ENCODE measurements at regions not wholly inside any gene's neighbourhood (a gene's known extent, or its start where the extent isn't known, plus 50 kb on each side); places are given as distances from the start of the nearest gene placed in this dataset.

DNA sequence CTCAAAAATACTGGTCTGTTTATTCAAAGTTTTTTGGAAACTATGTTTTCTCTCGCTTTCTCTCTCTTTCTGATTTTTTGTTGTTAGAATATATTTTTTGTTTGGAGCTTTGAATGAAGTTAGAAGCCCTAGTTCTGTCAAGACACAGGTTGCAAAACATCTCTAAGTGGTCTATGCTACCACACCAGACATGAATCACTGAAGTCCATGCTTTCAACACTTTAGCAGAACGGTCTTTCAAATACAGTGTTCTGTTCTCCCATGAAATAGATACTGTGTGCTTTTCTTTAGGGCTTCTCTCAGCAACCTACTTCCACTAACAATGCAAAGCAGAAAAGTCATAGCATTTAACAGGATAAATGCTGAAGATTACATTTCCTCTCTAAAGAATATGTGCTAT is 392.5 kb downstream of the TMEM167A start:
- DNase-seq, result no peak

DNA sequence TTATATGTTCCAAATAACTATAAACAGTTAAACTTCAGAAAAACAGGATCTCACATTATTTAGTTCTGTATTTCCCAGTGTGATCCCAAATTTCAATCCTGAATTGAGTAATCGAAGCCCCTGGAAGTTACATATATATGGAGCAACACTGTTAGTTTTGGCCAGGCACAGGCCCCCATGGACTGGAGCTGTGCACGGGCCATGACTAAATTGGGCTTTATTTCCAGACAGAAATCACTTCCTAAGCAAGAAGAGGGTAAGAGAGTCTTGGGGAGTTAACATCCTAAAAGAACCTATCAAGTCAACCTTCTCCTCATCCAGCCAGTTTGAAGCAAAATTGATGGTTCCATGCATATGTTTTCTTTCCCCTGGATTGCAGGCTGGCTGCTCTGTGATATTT is 393.0 kb downstream of the TMEM167A start:
- DNase-seq, result peak; percentile 55

DNA sequence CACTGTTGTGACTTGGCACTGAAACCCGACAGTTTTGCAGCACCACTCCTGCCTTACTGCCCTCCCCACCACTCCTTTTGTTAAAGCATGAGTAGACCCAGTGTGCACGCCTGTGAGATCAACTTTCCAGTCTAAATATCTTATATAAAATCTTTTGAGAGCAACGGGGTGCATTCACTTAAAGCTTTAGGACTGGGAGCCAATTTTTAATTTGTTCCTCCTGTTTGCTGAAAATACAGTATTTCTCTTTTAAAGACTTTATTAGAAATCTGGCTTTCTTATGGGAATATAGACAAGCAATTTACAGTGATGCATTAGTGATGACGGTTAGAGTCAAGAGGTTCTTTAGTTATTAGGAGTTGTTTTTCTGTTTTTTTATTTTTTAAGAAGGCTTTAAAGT is 397.5 kb downstream of the TMEM167A start:
- DNase-seq, result no peak

DNA sequence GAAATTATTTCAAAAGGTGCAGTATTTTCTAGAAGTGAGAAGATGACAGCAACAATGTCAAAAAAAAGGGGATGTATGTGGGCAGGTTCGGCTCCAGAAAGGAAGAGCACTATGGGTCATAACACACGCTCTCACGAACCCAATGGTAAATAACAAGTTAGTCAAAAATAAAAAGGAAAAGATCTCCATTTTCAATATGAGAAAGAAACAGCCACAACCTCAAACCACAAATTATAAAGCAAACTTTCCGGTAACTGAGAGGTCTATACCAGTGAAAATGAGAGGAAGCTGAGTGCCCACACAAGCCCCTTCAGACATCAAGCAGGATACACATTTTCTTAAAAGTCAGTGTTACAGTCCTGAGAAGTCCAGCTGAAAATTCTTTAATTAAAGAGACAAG is 398.5 kb upstream of the RPS23 start:
- DNase-seq, result no peak

DNA sequence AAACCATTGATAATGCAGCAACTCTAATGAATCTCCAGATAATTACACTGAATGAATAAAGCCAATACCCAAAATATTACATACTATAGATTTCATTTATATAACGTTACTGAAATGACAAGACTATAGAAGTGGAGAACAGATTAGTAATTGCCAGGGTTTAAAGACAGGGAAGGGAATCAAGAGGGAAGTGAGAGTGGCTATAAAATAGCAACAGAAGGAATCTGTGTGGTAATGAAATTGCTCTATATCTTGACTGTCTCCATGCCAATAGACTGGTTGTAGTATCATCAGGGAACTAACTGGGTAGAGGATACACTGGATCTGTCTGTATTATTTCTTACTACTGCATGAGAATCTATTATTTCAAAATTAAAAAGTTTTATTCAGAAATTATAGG is 396.5 kb upstream of the RPS23 start:
- no peak for DNase-seq

DNA sequence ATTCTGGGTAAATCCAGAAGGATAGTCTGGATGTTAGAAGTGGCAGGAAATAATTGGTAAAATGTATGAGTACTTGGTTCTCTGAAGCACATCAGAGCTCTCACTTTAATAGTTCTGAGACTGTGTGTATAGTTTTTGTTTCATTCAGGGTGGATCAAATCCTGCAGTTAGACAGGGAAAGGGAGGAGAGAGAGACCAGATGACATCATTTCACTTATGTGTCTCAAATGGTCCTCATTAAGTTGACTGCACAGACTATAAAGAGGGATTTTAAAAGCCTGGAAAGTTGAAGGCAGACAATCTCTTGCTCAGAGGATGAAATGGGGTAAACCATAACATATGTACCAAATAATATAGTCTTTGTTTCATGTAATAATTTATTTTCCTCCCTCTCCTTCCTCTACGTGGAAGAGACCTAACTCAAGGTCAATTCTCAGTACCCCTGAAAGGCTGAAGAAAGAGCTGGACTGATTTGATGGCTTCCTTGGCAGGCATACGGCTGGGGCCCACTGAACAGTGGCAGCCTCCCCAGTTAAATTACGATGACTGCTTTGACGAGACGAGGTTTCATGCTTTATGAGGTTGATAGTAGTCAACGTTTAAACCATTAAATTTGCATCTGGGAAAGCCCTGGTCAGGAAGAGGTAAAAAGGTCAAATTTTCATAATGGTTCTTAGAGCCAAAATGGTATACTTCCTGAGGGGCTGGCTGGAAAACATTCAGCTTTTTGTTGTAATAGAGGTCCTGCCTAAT is 395.1 kb upstream of the RPS23 start:
- no peak for DNase-seq

DNA sequence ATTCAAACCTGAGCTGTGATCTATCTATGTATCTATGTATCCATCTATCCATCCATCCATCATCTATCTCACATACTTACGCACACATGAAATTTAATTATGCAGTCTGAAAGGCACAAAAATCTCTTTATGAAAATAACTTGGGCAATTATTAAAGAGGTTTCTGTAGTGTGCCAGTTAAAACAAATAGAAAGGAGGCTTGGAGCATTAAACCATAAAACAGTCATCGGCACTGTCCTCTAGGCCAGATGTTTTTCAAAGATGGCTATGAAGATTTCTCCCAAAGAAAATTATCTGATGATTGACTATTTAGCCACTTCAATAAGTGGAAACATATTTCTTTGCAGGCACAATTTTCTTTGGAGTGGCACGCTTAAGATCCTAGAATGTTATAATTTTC is 392.5 kb upstream of the RPS23 start:
- no peak for DNase-seq

DNA sequence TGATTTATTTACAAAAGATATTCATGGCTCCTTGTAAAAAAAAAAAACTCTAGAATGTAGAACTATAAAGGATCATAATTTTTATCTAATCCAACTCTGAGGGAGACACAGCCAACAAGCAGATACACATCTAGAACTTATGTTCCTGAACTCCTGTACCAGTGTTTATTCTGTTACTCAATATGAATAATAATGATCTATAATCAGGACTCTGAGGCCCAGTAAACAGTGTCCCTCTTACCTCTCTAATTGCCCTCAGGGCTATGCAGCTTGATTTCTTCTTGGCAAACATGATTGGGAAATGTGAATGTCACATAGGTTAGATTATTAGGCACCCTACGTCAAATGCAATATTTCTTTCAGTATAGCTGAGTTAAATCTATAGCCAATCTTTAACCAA is 391.6 kb upstream of the RPS23 start:
- no peak for DNase-seq

DNA sequence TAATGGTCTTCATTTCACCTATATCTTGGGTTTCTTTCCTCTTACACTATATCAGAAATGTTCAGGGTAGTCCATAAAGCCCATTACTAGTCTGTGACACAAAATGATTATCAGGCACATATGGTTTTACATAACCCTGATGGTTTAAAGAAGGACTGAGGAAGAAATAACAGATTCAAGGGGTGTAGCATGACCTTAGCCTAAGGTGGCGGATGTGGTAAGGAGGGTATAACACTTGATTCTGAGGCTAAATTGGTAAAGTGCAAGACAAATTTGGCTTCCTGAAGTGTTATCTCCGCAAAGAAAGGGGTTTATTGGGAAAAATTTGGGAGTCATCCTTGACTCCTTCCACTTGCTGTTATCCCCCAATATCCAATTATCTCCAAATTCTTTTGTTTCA is 388.2 kb upstream of the RPS23 start:
- no peak for DNase-seq

DNA sequence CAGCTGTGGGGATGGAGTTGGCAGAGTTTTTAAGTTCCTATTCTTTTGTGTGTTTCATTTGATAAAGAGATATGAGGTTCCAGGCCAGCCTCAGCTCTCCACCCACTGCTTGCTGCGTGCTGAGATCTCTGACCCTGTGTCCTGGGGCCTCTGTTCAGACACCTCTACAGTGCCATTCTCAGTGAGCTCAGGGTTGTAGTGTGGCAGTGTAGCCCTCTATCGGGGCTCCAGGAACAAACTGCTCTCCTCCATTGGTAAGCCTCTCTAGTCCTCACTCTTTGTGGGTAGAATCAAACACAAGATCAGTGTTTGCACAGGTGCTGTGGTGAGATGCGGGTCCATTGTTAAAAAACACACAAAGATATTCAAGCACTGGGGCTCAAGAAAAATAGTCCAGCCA is 386.6 kb upstream of the RPS23 start:
- DNase-seq, result no peak

DNA sequence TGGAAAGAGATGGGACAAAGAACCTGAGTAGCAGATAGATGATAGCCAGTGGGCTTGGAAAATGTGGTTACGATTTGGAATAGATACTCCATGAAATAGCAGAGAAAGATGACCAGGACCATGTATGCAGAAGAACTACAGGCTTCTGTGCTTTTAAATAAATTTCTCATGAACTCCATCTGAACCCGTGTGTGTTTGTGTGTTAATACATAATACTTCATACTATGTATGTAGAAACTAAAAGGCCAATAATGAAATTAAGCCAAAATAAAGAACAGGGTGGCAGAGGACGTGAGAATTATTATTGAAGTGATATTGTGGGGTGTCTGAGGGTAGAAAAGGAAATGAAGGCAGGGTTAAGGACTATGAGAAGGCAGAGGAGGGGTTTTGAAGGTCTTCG is 385.1 kb upstream of the RPS23 start:
- no peak for DNase-seq

DNA sequence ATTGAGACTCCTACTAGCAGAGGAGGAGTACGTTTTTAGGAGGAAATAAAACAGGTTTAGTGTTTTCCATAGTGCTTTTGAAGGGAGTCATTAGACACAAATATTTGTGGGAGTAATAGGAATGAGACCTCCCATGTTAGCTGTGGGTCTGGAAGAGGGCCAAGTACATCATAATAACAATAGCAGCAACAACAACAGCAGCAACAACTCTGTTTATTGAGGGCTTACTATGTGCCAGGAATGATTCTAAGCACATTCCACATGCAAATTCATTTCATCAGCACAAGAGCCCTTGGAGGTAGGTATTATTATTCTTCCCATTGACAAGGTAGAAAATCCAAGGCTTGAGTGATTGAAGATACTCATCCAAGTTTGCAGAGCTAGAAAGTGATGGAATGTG is 384.2 kb upstream of the RPS23 start:
- no peak for DNase-seq

DNA sequence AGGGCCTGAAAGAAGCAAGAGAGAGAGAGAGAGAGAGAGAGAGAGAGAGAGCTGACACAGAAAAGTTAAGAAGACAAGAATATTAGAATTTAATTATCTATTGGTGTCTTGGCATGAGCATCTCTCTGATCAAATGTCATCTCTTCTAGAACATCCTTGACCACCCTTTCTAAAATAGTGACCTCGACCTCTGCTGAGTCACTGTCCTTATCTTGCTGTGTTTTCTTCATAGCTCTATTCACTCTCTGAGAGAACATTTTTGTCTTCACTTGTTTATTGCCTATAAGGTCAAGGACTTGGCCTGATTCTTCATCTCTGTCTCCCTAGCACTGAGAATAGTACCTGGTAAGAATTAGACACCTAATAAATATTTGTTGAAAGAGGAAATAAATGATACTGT is 383.8 kb upstream of the RPS23 start:
- DNase-seq, result no peak

DNA sequence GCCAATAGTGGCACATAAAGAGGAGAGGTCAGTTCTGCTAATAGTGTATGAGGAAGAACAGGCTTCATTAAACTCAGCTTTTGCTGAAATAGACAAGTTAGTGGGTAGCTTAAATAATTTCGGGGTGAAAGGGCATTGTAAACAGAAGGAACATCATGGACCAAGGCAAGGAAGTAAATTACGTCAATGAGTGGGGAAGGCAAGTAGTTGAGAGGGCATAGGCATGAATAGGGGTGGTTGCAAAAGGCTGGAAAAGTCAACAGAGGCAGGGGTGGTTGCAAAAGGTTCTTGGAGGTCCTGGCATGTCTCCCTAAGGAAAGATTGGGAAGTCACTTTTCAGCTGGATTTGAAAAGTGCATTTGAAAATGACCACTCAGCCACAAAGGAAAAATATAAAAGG is 383.3 kb upstream of the RPS23 start:
- no peak for DNase-seq

DNA sequence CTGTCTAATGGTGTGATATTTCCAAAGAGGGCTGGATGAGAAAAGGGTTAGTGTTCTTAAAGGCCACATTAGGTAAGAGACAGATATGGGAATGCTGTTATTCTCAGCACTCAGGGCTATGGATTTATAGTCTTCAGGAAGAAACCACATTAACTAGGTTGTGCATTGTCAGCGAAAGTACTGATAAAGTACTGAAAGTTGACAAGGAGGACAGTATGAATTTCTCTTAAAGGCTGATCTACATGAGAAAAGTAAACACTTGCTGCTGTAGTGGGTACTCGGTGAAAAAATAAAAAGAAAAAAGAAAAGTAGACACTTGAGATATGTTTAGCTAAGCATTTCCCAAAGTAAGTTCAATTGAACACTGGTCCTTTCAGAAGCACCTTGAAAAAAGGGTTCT is 381.0 kb upstream of the RPS23 start:
- DNase-seq, result no peak

DNA sequence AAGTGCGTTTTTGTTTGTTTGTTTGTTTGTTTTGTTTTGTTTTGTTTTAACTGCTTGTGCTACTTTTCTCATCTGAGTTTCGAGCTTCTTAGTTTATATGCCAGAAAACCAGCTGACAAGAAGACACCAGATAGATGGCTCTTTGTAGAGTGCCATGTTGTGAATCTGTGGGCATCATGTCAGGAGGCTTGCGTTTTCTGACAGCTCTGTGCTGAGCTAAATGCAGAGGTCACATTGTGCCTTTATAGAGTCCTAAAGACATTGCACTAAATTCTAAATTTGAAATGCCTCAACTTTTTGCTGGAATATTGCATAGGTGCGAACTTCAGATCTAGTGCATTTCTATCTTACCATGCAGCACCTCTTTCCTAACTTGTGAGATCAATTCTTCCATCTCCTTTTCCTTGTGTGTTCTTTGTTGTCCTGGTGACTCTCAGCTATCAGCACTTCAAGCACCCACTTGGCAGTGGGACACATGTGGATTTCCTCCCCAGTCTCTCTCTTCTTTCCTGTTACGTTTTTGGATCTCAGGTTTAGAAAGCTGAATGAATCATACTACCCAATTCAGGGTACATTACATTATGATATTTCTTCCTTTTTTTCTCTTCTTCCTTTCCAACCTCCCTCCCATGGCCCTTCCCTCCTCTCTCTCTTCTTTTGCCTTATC is 379.0 kb upstream of the RPS23 start:
- no peak for DNase-seq

DNA sequence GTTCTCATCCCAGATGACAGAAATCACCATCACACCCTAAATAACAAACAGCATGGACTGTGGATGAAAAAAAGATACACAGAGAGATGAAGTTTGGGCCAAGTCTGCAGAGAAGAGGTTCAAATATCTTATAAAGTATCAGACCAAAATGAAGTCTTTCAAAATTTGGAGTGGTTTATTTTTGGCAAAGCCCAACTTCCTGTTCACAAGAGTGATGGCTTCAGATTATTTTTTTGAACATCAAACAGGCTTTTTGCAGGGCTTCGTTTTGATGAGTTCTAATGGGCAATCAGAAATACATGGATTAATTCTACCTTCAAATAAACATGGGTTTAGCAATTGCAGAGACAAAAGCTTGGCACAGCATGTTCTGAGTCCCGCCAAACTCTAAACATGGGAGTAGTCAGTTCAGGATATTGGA is 378.2 kb upstream of the RPS23 start:
- no peak for DNase-seq

DNA sequence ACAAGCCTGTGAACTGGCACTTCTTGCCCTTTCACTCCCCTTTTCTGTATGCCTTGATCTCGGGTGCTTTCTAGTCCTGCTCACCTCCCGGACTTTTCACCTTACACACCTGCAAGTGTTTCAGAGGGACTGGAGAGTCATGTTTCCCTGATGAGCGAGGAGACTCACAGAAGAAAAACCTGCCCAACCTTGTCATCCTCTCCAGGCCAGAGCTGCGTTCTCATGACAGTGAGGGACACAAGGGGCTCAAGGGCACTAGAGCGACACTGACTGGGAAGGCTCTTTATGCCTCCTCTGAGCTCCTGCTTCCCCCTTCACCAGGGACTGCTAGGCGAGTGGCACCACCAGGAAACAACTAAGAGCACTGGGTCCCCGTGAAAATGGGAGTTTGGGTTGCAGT is 376.9 kb upstream of the RPS23 start:
- DNase-seq, result no peak

DNA sequence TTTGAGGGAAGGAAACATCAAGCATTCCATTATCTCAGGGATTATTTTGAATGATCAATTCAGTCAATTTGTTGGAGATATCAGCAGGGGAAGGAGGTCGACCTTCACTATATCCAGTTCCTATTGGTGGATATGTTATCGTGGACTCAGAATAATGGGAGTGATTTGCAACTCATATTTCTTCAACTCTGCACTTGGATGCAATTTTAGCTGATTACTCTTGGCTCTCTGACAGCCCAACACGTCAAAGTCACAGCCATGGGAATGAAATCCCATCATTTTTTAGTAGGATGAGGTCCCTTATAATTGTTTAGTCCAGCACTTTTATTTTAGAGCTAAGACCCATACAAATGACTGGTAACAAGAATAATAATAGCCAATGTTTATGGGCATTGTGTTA is 371.8 kb upstream of the RPS23 start:
- no peak for DNase-seq

DNA sequence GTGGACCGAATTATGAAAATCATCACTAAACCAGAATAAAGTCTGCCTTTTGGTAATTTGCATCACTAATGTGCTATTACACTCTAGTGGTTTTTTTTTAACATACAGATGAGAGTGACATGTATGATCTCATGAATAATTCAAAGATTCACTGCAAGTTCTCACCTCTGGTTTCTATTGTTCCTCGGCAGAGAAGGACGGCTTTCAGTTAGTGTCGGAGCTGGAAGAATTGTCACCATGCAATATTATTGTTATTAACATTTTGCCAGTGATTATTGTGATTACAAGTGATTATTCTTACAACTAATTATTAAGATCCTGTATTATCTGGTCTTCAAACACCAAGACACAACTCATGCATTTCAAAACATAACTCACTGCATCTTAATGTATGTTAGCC is 366.6 kb upstream of the RPS23 start:
- DNase-seq, result no peak

DNA sequence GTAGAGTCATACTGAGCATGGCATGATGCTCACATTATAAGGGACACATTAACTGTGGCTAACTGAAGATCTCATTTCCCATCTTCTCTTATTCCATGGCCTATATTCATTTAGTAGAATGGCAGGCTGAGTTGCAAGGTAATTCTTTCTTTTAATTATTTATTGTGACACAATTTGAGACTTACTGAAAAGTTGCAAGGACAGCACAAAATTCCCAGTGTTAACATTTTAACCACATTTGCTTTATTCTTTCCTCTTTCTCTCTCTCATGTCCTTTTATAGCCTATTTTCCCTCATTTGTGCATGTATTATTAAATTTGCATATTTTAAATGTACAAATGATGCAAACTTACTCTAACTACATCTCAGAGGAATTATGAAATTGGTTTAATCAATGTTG is 366.1 kb upstream of the RPS23 start:
- DNase-seq, result no peak

DNA sequence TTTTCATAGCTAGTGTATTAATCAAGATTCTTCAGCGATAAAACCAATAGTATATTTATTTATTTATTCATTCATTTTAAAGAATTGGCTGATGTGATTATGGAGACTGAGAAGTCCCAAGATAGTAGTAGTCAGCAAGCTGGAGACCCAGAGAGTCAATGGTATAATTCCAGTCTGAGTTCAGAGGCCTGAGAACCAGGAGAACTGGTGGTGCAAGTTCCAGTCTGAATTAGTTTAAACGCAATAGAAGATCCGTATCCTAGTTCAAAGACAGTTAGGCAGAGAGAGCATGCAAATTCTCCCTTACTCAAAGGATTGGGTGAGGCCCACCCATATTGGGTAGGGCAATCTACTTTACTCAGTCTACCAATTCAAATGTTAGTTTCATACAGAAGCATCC is 364.2 kb upstream of the RPS23 start:
- DNase-seq, result no peak

DNA sequence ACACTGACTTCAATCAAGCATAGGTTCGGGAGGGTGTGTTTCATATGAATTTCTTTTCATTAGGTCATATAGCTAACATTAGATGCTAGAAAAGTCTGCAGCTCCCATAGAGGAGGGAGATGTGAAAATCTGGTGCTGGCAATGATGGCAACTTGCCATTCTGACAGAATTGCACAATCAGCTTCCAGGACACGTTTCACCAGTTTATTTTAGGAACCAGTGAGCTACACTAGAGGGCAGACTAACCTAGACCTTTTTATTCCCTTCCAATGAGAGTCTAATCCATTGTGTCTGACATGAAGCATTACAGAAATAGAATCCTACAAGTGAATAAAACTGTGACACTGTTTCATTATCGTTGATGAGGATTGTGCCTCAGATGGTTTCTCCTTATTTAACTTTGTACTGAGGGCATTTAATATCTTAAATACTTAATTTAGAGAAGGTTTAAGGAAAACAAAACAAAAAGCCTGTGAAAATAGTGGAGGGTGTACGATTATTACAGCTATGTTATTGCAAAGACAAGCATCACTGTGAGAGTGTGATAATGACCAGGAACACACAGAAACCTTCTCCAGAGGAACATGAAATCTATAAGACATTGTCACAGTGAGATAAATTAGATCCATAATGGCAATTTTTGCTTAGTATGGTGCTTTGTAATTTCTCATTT is 363.3 kb upstream of the RPS23 start:
- peak; percentile 70 for DNase-seq

DNA sequence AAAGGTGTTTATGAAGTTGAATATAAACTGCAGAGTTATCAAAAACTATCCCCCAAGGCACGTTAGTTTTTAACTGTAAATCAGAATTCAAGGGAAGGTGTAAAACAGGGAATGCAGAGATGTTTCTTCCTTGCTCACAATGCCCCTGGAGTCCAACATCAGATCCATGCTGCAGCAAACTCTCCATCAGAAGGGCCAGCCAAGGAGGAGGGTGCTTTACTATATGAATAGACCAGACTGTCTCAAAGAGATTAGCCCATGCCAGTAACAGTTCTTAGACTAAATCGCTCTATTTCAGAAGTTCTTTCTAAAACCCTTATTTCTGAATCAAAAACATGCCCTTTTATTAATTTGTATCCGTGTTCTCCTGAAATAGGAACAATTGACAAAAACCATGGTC is 362.8 kb upstream of the RPS23 start:
- no peak for DNase-seq

Measured in left hindlimb (tissue), 1 donor.